Mesothelial cell of epicardium (in vitro differentiated cells): ENCODE measurements at regions not wholly inside any gene's neighbourhood (a gene's known extent, or its start where the extent isn't known, plus 50 kb on each side); places are given as distances from the start of the nearest gene placed in this dataset.

ENCODE experiments used
- DNase-seq, 2 experiments: peaks; one replicate each; pipeline ENCODE4 v3.0.0; 2021; ENCODE audit warnings: low spot score in 2 of 2; ENCODE audit not compliant: unreplicated experiment in 2 of 2
- H3K27ac Mint-ChIP-seq: 2 replicates; pipeline ENCODE4 v1.8.0; 2021; ENCODE audit warnings: mixed read lengths
- H3K27me3 Mint-ChIP-seq: 2 replicates; pipeline ENCODE4 v1.8.0; 2021; ENCODE audit warnings: low read depth, mixed read lengths
- H3K36me3 Mint-ChIP-seq: 2 replicates; pipeline ENCODE4 v1.8.0; 2021; ENCODE audit warnings: mixed read lengths
- H3K4me1 Mint-ChIP-seq: 2 replicates; pipeline ENCODE4 v1.8.0; 2021; ENCODE audit warnings: mixed read lengths
- H3K4me3 Mint-ChIP-seq: 2 replicates; pipeline ENCODE4 v1.8.0; 2021; ENCODE audit warnings: mild to moderate bottlenecking, moderate library complexity, mixed read lengths
- H3K9me3 Mint-ChIP-seq: 2 replicates; pipeline ENCODE4 v1.8.0; 2021; ENCODE audit warnings: mixed read lengths
- CTCF ChIP-seq: fragments of 200-600 bp; sonication (generic); IDR thresholded peaks from one replicate; pipeline ENCODE4 v1.5.0; 2021; ENCODE audit warnings: antibody characterized with exemption; ENCODE audit not compliant: unreplicated experiment

- Mint-ChIP-seq H3K9me3 (peaks cover 59% of the 10 kb centered on the region), H3K27ac (no peak overlapping the region), H3K27me3 (no peaks in the 10 kb centered on the region), H3K4me3 (no peak overlapping the region), H3K36me3 (peaks cover 6% of the 10 kb centered on the region), H3K4me1 (no peaks in the 10 kb centered on the region)
- TF ChIP-seq CTCF: no peak
- DNase-seq: no peak
Observed at GRCh38 chr10:37584643-37585042, 272.8 kb downstream of the ZNF248 start.

- TF ChIP-seq CTCF: no peak
- H3K27me3 Mint-ChIP-seq: no peaks in the 10 kb centered on the region
- H3K27ac Mint-ChIP-seq: no peak overlapping the region
- no peak for DNase-seq
- H3K9me3 Mint-ChIP-seq: peaks cover 56% of the 10 kb centered on the region
- H3K36me3 Mint-ChIP-seq: peaks cover 6% of the 10 kb centered on the region
- H3K4me3 Mint-ChIP-seq: no peak overlapping the region
- no peaks in the 10 kb centered on the region for H3K4me1 Mint-ChIP-seq
Observed at GRCh38 chr10:37582237-37582636, 275.2 kb downstream of the ZNF248 start.

- DNase-seq: no peak
- H3K27me3 Mint-ChIP-seq: no peaks in the 10 kb centered on the region
- H3K36me3 Mint-ChIP-seq: peaks cover 2% of the 10 kb centered on the region
- peaks cover 59% of the 10 kb centered on the region for H3K9me3 Mint-ChIP-seq
- no peak overlapping the region for H3K27ac Mint-ChIP-seq
- no peak overlapping the region for H3K4me3 Mint-ChIP-seq
- TF ChIP-seq CTCF: no peak
- H3K4me1 Mint-ChIP-seq: no peaks in the 10 kb centered on the region
Observed at GRCh38 chr10:37576154-37576553, 281.3 kb downstream of the ZNF248 start.

- TF ChIP-seq CTCF: no peak
- DNase-seq: no peak
- no peak overlapping the region for H3K27ac Mint-ChIP-seq
- H3K9me3 Mint-ChIP-seq: peaks cover 76% of the 10 kb centered on the region
- H3K4me1 Mint-ChIP-seq: no peaks in the 10 kb centered on the region
- H3K4me3 Mint-ChIP-seq: no peak overlapping the region
- no peaks in the 10 kb centered on the region for H3K27me3 Mint-ChIP-seq
- H3K36me3 Mint-ChIP-seq: peaks cover 2% of the 10 kb centered on the region
Observed at GRCh38 chr10:37572206-37572605, 285.2 kb downstream of the ZNF248 start.

GRCh38 chr10:37566332-37566731, 291.1 kb downstream of the ZNF248 start:
- Mint-ChIP-seq H3K27me3 (no peaks in the 10 kb centered on the region), H3K4me3 (no peak overlapping the region), H3K36me3 (no peaks in the 10 kb centered on the region), H3K4me1 (no peaks in the 10 kb centered on the region), H3K27ac (no peak overlapping the region), H3K9me3 (peaks cover 71% of the 10 kb centered on the region)
- no peak for DNase-seq
- TF ChIP-seq CTCF: no peak

GRCh38 chr10:37563715-37564108, 293.7 kb downstream of the ZNF248 start:
- no peaks in the 10 kb centered on the region for H3K36me3 Mint-ChIP-seq
- TF ChIP-seq CTCF: no peak
- no peak overlapping the region for H3K4me3 Mint-ChIP-seq
- DNase-seq: no peak
- H3K4me1 Mint-ChIP-seq: no peaks in the 10 kb centered on the region
- no peaks in the 10 kb centered on the region for H3K27me3 Mint-ChIP-seq
- H3K27ac Mint-ChIP-seq: no peak overlapping the region
- peaks cover 70% of the 10 kb centered on the region for H3K9me3 Mint-ChIP-seq
